ENCODE measurements at regions not wholly inside any gene's neighbourhood (a gene's known extent, or its start where the extent isn't known, plus 50 kb on each side); places are given as distances from the start of the nearest gene placed in this dataset.

- no peak for DNase-seq
Observed at GRCh38 chr16:85383836-85384832, 229.0 kb upstream of the GSE1 start.

GRCh38 chr16:85384833-85385462 lies 228.2 kb upstream of the GSE1 start:
- no peak for DNase-seq

- DNase-seq = no peak
Observed at GRCh38 chr16:85385463-85386331, 227.4 kb upstream of the GSE1 start.

DNA sequence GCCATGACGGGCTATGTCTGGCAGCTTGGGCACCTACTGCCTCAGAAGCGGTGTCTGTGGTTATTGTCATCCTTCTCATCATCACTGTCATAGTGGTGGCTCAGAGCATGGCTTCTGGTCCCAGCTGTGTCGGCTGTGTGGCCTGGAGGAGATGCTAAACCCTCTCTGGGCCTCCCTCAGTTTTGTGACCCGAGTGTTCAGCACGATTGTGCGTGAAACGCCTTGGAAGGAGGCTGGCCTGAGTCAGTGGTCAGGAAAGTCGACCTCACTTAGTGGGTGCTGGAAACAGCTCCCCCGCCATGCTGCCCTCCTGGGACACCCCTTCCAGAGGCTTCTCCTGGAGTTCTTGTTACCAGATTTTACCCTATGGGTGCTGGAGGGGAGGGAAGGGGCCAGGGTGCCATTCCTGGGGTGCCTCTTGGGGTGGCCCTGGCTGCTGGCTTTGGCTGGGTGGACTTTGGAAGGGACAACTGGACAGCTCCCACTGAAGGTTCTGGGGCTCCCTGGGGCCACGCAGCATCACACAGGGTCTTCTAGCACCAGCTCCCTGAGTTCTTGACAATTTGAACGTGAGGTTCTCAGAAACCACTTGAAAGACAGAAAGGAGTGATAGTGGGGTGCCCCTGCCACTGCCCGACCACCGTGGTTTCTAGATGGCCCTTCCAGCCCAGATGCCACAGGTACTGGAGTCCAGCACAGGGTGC lies 226.5 kb upstream of the GSE1 start:
- DNase-seq = no peak

- DNase-seq = no peak
Observed at GRCh38 chr16:85387171-85387507, 226.0 kb upstream of the GSE1 start.

DNA sequence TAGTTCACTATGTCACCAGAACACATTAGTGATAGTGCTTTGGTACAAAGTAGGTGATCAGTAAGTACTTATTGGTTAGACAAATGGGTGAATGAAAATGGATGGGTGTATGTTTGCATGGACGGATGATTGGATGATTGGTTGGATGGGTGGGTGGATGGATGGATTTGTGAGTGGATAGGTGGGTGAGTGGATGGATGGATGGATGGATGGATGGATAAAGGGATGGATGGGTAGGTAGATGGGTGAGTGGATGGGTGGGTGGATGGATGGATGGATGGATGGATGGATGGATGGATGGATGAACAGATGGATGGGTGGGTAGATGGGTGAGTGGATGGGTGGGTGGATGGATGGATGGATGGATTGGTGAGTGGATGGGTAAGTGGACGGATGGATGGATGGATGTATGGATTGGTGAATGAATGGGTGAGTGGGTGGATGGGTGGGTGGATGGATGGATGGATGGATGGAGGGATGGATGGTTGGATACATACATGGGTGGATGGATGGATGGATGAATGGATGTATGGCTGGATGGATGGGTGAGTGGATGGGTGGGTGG lies 225.3 kb upstream of the GSE1 start:
- DNase-seq = no peak

DNA sequence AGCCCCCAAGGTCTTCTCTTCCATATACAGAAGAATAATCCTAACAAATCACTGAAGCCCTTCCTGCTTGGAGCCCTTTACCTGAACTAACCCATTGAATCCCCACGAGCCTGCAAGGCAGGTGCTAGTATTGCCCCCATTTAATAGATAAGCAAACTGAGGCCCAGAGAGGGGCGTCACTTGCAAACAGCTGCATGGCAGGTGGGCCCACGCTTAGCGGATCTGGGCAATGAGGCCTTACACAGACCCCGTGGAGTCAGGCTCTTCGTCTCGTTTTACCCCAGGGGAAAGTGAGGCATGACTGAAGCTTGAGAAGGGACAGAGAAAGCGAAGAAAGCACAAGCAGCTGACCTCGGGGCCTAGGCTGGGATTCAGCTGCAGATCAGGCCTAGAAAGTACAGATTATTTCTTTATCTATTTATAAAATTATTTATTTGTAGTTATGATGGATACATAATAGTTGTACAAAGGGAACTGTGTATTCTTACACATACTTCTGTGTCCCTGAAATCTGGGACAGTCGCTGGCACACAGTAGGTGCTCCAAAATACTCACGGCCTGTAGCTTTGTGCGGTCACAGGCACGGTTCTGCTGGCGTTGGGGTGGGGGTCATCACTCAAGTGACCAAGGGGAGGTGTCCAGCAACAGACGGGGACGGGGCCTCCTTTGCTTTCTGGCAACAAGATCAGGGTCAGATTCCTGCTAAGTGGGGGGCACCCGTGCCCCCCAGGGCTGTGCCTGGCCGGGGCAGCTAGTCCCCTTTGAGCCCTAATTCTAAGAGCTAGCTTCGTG lies 223.2 kb upstream of the GSE1 start:
- DNase-seq = no peak

- peak; percentile 39 for DNase-seq
Observed at GRCh38 chr16:85390511-85391174, 222.5 kb upstream of the GSE1 start.

DNA sequence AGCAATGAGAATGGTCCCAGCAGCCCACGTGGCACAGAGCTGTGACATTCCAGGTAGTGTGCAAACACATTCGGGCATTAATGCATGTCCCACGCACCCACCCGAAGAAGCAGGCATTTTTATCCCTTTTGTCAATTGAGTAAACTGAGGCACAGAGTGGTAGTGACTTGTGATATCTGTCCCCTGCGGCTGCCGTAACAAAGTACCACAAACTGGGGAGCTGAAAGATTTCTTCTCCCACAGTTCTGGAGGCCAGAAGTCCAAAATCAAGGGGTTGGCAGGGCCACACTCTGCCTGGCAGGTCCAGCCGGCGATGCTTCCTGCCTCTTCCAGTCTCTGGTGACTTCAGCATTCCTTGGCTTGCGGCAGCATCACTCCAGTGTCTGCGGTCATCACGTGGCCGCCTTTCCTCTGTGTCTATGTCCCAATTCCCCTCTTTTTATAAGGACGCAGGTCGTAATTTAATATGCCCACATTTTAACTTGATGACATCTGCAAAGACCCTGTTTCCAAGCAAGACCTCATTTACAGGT lies 221.9 kb upstream of the GSE1 start:
- DNase-seq = no peak

DNA sequence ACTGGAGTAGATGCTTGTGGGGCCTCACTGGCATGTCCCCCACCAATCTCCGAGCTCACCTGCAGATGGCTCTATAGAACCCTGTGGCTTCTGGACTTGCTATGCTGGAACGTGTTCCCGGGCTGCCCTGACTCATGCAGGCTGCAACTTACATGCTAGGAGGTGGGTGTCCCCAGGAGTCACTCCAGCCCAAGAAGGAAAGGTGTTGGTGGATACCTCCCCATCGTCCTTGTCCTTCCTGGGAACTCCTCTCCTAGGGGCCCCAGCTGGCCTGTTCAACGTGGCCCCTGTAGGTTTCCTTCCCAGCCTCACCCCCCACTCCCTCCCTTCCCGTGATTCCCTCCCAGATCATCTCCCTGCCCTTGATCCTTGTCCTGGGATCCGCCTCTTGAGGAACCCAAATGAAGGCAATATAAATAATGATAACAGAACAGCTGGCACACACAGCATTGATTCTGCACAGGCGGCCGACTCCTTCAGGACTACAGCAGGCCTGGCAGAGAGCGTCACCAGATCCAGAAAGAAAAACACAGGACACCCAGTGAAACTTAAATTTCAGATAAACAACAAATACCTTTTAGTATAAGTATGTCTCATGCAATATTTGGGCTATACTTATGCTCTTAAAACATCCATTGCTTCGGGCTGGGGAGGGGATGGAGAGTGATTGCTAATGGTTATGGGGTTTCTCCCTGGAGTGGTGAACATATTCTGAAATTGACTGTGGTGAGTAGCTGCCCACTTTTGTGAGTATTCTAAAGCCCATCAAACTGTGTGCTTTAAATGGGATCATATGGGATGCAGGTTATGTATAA lies 221.1 kb upstream of the GSE1 start:
- DNase-seq = no peak

- DNase-seq = no peak
Observed at GRCh38 chr16:85392756-85393673, 220.1 kb upstream of the GSE1 start.

- DNase-seq = no peak
Observed at GRCh38 chr16:85393674-85394451, 219.3 kb upstream of the GSE1 start.

DNA sequence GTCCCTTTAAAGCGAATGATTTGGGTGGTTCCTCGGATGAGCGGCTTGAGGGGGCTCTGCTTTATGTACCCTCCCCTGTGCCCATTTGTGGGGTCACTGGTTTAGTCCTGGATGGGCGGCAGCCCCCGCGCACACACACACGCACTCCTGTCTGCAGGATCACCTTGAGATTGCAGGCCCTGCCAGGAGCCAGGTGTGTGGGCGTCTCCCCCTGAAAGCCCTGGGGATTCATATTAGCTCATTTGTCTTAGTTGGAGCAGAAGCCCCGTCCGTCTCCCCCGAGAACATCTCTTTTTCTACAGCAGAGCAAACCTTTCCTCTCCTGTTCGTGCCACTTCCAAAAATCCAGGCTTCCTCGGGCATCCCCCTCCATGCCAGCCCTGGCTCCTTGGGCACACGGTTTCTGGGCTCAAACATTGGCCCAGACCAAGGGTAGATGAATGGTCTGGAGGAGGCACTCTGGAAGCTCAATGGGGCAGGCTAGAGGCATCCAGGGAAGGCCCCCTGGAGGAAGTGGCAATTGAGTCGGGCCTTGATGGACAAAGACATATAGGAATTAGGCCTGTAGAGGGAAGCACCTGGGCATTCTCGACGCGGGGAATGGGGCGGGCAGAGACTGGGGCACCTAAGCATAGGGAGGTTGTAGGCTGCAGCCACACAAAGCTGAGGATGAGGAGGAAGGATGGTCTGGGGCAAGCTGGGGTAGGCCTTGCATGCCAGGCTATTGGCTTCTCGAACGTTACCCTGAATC lies 218.5 kb upstream of the GSE1 start:
- no peak for DNase-seq

DNA sequence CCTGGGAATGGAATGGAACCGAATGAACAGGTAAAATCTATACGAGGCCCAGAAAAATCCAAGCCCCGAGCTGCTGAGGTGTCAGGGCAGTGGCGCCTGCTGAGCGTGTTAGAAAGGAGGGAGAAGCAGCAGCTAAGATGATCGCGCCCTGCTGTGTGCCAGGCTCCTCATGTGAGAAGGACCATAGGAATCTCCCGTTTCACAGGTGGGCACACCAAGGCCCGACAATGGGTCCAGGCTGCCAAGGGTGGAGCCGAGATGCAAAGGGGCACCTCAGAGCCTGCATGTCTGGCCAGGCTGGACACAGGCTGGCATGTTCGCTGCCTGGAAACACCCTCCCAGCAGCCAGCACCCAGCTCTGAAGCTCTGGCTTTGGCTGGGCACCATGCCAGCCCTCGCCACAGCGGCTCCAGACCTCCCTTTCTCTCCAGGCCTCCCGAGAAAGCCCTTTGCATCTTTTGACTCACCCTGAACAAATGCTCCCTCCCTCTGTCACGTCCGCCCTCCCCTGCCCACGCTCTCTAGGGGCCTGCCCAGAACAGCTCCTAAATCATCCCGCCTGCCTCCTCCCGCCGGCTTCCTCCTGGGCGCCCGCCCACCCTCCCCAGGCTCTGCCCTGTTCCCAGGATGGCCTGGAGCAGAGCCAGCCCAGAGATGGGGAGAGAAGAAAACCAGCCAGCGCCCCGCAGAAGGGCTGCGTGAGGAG lies 217.8 kb upstream of the GSE1 start:
- DNase-seq = peak; percentile 91

DNA sequence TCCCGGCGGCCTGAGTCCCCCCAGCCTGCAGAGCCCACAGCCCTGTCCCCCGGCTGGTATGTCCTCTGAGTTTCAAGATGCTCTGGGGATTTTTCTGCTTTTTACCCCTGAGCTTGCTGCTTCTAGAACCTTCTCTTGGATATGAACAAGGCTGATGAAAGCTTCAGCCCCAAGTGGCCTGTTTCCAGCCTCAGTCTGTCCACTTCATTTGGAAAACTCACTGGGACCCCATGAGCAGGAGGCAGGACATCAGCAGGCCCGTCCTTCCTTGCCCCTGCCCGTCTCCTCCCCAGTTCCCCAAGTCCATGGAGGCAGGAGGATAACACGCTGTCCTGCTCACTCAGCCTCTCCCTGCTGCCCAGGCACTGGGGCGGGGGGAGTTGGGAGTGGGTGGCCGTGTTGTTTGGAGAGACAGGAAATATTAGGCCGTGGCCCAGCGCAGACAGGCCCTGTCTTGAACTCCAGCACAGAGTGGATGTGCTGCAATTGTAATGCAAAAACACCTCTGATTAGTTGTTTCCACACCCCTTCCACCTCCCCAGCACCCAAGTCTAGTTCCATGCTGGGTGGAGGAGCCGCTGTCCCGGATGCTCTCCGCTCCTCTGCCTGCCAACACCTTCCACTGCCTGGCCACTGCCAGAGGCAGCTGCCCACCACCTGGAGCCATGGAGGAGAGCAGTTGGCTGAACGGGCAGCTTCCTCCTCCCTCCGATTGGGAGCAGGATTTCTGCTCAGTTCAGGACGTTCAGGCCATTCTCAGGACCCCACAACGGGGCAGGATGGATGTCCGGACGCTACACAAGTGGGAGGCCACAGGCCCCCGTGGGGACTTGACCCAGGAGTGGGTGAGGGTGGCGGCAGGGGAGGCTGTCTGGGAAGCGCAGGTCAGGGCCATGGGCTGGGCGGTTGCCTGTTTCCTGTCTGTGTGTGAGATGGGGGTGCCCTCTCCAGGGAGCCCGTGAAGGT lies 216.9 kb upstream of the GSE1 start:
- peak; percentile 51 for DNase-seq

Data from NCI-H1092 (cell line).